HCEC 1CT (cell line): ENCODE measurements at regions not wholly inside any gene's neighbourhood (a gene's known extent, or its start where the extent isn't known, plus 50 kb on each side); places are given as distances from the start of the nearest gene placed in this dataset.

Experiments
- DNase-seq: peaks from one replicate; pipeline ENCODE4 v3.0.0-alpha.2; 2017

GRCh38 chr2:42928692-42929545, 136.5 kb upstream of the HAAO start:
- peak; percentile 47 for DNase-seq

- no peak for DNase-seq
Measured at GRCh38 chr2:42928161-42928691, 135.8 kb upstream of the HAAO start.

GRCh38 chr2:42927334-42928160, 135.2 kb upstream of the HAAO start:
- no peak for DNase-seq

GRCh38 chr2:42926434-42927333, 134.3 kb upstream of the HAAO start:
- DNase-seq: no peak

- DNase-seq: no peak
Measured at GRCh38 chr2:42925742-42926433, 133.5 kb upstream of the HAAO start.

GRCh38 chr2:42924418-42924886, 132.1 kb upstream of the HAAO start:
- no peak for DNase-seq

GRCh38 chr2:42923580-42924417, 131.4 kb upstream of the HAAO start:
- DNase-seq: peak; percentile 32

GRCh38 chr2:42922790-42923579, 130.6 kb upstream of the HAAO start:
- peak; percentile 79 for DNase-seq

GRCh38 chr2:42922293-42922692, 129.9 kb upstream of the HAAO start:
- no peak for DNase-seq

GRCh38 chr2:42921721-42922120, 129.3 kb upstream of the HAAO start:
- DNase-seq: no peak

GRCh38 chr2:42921147-42921520, 128.8 kb upstream of the HAAO start:
- no peak for DNase-seq

GRCh38 chr2:42920446-42921146, 128.2 kb upstream of the HAAO start:
- DNase-seq: no peak

- no peak for DNase-seq
Measured at GRCh38 chr2:42918671-42919318, 126.4 kb upstream of the HAAO start.

GRCh38 chr2:42918041-42918440, 125.7 kb upstream of the HAAO start:
- DNase-seq: no peak

GRCh38 chr2:42917425-42917927, 125.1 kb upstream of the HAAO start:
- DNase-seq: peak; percentile 89

GRCh38 chr2:42916324-42916723, 123.9 kb upstream of the HAAO start:
- no peak for DNase-seq

GRCh38 chr2:42914860-42915259, 122.5 kb upstream of the HAAO start:
- no peak for DNase-seq

- DNase-seq: no peak
Measured at GRCh38 chr2:42914314-42914713, 121.9 kb upstream of the HAAO start.
